GM23248 (cell line): ENCODE measurements at regions not wholly inside any gene's neighbourhood (a gene's known extent, or its start where the extent isn't known, plus 50 kb on each side); places are given as distances from the start of the nearest gene placed in this dataset.

Experiments
- EZH2 ChIP-seq: fragments of 200-600 bp; sonication (generic); IDR thresholded peaks from 2 replicates; pipeline ENCODE4 v1.6.1; 2018; ENCODE audit warnings: antibody characterized with exemption, mild to moderate bottlenecking; ENCODE audit not compliant: insufficient read depth, poor library complexity, severe bottlenecking
- EZH2phosphoT487 ChIP-seq: fragments of 200-600 bp; sonication (generic); IDR thresholded peaks from 2 replicates; pipeline ENCODE4 v1.6.1; 2018; ENCODE audit warnings: antibody characterized with exemption, moderate library complexity, mild to moderate bottlenecking, low read depth; ENCODE audit not compliant: insufficient read depth

GRCh38 chr6:94350833-94351232, 931.5 kb upstream of the EPHA7 start:
- TF ChIP-seq EZH2 (no peak), EZH2phosphoT487 (no peak)
